KOPT-K1 (cell line): ENCODE measurements at regions not wholly inside any gene's neighbourhood (a gene's known extent, or its start where the extent isn't known, plus 50 kb on each side); places are given as distances from the start of the nearest gene placed in this dataset.

Source experiments
- H3K27ac ChIP-seq: fragments of 200-600 bp; sonication (generic); 2 replicates; pipeline ENCODE4 v1.5.1; 2016; ENCODE audit warnings: antibody characterized with exemption, mild to moderate bottlenecking, low read depth, low read length; ENCODE audit not compliant: poor library complexity, severe bottlenecking
- H3K36me3 ChIP-seq: fragments of 200-600 bp; sonication (generic); 2 replicates; pipeline ENCODE4 v1.5.1; 2017; ENCODE audit warnings: antibody characterized with exemption, mild to moderate bottlenecking, low read length, moderate library complexity; ENCODE audit not compliant: insufficient read depth
- H3K9me3 ChIP-seq: fragments of 200-600 bp; sonication (generic); 2 replicates; pipeline ENCODE4 v1.5.1; 2017; ENCODE audit warnings: antibody characterized with exemption, low read length, mild to moderate bottlenecking; ENCODE audit not compliant: insufficient read depth, poor library complexity, severe bottlenecking

DNA sequence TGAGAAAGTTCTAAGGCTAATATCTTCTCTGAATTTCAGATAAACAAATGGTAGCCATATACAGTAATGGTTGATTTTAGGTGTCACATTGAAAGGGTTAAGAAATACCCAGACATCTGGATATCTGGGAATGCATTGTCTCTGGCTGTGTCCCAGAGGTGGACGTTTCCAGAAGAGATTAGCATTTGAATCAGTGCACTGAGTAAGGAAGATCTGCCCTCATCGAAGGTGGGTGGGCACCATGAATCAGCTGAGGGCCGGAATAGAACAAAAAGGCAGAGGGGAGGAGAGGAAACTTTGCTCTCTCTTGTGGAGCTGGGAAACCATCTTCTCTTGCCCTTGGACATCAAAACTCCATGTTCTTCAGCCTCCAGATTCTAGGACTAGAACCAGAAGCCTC lies 554.4 kb downstream of the IRX1 start:
- Histone ChIP-seq H3K36me3 (no peaks in the 10 kb centered on the region), H3K27ac (no peak overlapping the region), H3K9me3 (no peaks in the 10 kb centered on the region)

DNA sequence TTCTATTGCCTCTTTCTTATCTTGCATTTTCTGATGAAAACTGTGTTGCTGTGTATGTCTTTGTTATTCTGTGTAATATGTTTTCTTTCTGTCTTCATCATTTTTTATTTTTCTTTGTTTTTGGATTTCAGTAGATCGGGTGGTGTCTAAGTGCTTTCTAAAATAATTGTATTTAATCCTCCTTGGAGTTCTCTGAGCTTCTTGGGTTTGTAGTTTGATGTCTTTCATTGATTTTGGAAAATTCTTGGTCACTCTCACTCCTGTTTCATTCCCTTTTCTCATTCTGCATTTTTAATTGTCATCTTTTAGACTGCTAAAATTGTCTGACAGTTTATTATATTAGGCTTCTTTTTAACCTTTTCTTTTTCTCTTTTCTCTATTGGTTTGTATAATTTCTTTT lies 560.5 kb downstream of the IRX1 start:
- Histone ChIP-seq H3K9me3 (no peaks in the 10 kb centered on the region), H3K27ac (no peak overlapping the region), H3K36me3 (no peaks in the 10 kb centered on the region)

GRCh38 chr5:4156889-4157288 lies 561.3 kb downstream of the IRX1 start:
- Histone ChIP-seq H3K36me3 (no peaks in the 10 kb centered on the region), H3K9me3 (no peaks in the 10 kb centered on the region), H3K27ac (no peak overlapping the region)

DNA sequence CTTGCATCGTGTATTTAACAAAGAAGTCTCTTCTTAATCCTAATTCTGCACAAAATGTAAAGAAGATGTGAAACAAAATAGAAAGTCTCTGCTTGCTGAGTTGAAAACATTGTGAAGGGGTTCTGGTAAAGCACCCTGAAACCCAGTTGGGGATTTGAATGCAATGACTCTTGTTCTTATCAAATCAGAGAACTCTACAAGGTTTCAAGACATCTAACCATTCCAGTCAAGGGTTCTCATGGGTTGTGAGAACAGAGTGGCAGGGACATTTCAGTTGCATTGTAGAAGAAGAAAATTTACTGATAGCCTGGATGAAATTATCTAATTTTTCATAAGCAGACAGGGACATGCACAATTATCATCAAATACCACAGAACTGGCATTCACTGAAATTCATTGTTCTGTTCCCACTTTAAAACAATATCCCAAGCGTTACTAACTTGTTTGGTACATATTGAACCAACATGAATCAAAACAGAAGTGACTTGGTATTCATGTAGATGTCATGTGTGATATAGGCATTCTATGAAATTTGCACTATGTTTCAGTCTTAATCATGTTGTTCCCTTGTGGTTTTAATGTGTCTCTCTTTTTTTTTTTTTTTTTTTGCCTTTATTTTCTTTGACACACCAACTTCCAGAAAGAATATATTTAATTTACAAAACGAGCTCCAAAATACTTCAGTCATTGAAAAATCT lies 563.3 kb downstream of the IRX1 start:
- no peaks in the 10 kb centered on the region for H3K9me3 ChIP-seq

DNA sequence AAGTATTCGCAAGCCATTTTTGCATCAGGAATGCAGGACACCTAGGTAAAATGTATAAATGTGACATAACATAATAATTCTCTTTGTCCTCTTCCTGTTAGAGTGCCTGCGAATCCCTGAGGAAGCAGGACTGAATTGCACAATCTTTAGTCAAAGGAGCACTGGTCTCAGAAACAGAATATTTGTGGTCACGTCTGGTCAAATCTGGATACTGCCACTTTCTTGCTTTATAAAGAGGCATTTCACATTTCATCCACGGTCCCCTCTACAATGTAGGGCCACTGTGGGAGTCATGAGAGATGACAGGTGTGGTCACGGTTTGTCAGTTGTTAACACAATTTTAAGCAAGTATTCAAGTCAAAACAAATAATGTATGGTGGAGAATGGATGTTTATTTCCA lies 564.0 kb downstream of the IRX1 start:
- H3K27ac ChIP-seq, result no peak overlapping the region
- H3K36me3 ChIP-seq, result no peaks in the 10 kb centered on the region
- no peaks in the 10 kb centered on the region for H3K9me3 ChIP-seq

More for the DNA sequence above, 563.3 kb downstream of the IRX1 start:
- H3K27ac ChIP-seq, result no peak overlapping the region
- H3K36me3 ChIP-seq, result no peaks in the 10 kb centered on the region

DNA sequence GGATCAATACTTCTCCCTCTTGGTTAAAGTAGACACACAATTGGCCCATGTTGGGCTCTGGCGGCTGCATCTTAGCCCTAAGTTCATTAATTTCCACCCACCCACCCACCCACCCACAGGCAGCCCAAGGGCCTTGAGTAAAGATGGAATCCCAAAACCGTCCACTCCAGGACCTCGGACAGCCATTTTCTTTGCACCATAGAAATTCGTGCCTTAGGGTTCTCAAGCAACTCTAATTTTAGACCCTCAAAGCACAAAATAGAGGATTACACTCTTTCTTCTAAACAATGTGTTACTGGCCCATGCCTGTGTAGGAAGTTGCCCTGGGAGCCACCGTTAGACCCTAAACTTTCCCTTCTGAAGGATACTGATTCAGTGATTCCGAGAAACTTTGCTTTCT lies 568.5 kb downstream of the IRX1 start:
- Histone ChIP-seq H3K36me3 (no peaks in the 10 kb centered on the region), H3K9me3 (no peaks in the 10 kb centered on the region), H3K27ac (no peak overlapping the region)

DNA sequence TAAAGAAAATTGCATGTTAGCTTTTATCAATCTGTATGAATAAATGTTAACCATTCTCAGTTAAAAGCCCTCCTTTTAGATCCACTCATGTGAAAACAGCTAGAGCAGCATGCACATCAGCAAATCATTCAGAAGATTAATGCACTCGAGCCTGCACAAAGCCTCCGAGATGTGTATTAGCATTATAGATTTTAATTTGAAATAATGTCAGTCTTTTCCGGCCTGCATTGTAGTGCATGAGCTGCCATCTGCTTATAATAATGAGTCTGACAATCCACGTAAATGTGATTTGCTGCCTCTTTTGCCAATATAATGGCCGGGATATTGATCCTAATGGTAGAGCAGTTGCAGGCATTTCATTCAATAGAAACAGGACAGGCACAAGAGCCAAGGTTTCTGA lies 585.1 kb downstream of the IRX1 start:
- Histone ChIP-seq H3K9me3 (peaks cover 28% of the 10 kb centered on the region), H3K27ac (no peak overlapping the region), H3K36me3 (no peaks in the 10 kb centered on the region)

- Histone ChIP-seq H3K9me3 (peaks cover 34% of the 10 kb centered on the region), H3K36me3 (no peaks in the 10 kb centered on the region), H3K27ac (no peak overlapping the region)
Measured at GRCh38 chr5:4182144-4182543, 586.5 kb downstream of the IRX1 start.

GRCh38 chr5:4185127-4185526 lies 589.5 kb downstream of the IRX1 start:
- H3K36me3 ChIP-seq, result no peaks in the 10 kb centered on the region
- peaks cover 34% of the 10 kb centered on the region for H3K9me3 ChIP-seq
- no peak overlapping the region for H3K27ac ChIP-seq

- Histone ChIP-seq H3K27ac (no peak overlapping the region), H3K9me3 (peaks cover 19% of the 10 kb centered on the region), H3K36me3 (no peaks in the 10 kb centered on the region)
Measured at GRCh38 chr5:4188704-4189103, 593.1 kb downstream of the IRX1 start.

DNA sequence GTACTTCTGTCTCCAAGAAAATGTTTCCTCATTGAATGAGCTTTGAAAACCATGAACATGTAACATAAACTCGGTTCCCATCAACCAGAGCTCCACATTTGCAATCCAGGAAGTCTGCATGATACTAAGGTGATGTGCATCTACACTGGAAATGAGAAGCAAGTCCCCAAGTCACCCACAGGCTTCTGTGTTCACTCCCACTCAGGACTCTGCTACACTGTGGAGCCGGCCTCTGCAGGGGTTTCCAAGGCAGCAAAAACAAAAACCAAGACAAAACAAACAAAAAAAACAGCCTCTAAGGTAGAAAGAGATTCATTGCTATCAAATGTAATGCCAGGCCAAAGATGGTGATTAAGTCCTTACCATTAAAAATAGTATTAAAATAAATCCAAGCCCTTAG lies 593.7 kb downstream of the IRX1 start:
- Histone ChIP-seq H3K27ac (no peak overlapping the region), H3K36me3 (no peaks in the 10 kb centered on the region), H3K9me3 (peaks cover 13% of the 10 kb centered on the region)

GRCh38 chr5:4191041-4191440 lies 595.4 kb downstream of the IRX1 start:
- Histone ChIP-seq H3K36me3 (no peaks in the 10 kb centered on the region), H3K27ac (no peak overlapping the region), H3K9me3 (peaks cover 4% of the 10 kb centered on the region)

DNA sequence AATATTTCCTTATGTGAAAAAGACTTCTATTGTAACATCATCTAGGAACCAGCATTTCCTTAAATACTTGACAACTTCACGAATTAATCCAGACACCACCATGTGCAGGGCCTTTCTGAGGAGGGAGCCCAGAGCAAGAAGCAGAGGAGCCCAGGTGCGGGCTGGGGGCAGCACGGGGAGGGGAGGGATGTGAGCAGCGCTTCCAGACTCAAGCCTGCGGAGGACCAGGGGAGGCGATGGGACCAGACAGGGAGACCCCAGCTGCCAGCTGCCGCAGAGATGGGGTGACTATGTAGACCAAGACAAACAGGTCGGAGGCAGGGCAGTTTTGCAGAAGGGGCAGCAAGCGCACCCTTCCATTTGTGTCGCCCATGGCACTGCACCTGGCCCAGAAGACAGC lies 596.1 kb downstream of the IRX1 start:
- no peaks in the 10 kb centered on the region for H3K36me3 ChIP-seq
- H3K9me3 ChIP-seq, result no peaks in the 10 kb centered on the region
- no peak overlapping the region for H3K27ac ChIP-seq

GRCh38 chr5:4192111-4192510 lies 596.5 kb downstream of the IRX1 start:
- Histone ChIP-seq H3K27ac (no peak overlapping the region), H3K36me3 (no peaks in the 10 kb centered on the region), H3K9me3 (no peaks in the 10 kb centered on the region)

GRCh38 chr5:4196744-4197143 lies 601.1 kb downstream of the IRX1 start:
- Histone ChIP-seq H3K36me3 (no peaks in the 10 kb centered on the region), H3K9me3 (no peaks in the 10 kb centered on the region), H3K27ac (no peak overlapping the region)

- no peaks in the 10 kb centered on the region for H3K9me3 ChIP-seq
- H3K27ac ChIP-seq, result no peak overlapping the region
- no peaks in the 10 kb centered on the region for H3K36me3 ChIP-seq
Measured at GRCh38 chr5:4197151-4197550, 601.5 kb downstream of the IRX1 start.
